Neural progenitor cell (in vitro differentiated cells): ENCODE measurements at regions not wholly inside any gene's neighbourhood (a gene's known extent, or its start where the extent isn't known, plus 50 kb on each side); places are given as distances from the start of the nearest gene placed in this dataset.

Source experiments
- DNase-seq: peaks from one replicate; pipeline ENCODE4 v3.0.0-alpha.2; 2016; ENCODE audit warnings: low spot score
- H2AFZ ChIP-seq: fragments of 200-600 bp; sonication (generic); replicated peaks from 2 replicates; pipeline ENCODE4 v1.6.1; 2016; ENCODE audit warnings: antibody characterized with exemption
- H3F3A ChIP-seq: fragments of 200-600 bp; sonication (generic); 2 replicates; pipeline ENCODE4 v1.6.1; 2016; ENCODE audit warnings: antibody characterized with exemption, low read depth
- H3K27ac ChIP-seq: fragments of 200-600 bp; sonication (generic); 2 replicates; pipeline ENCODE4 v1.5.1; 2016; ENCODE audit warnings: mild to moderate bottlenecking
- H3K27me3 ChIP-seq: fragments of 200-600 bp; sonication (generic); 2 replicates; pipeline ENCODE4 v1.6.1; 2016; ENCODE audit warnings: mild to moderate bottlenecking, moderate library complexity
- H3K36me3 ChIP-seq: fragments of 200-600 bp; sonication (generic); 2 replicates; pipeline ENCODE4 v1.5.1; 2016
- H3K4me1 ChIP-seq: fragments of 200-600 bp; sonication (generic); 2 replicates; pipeline ENCODE4 v1.6.1; 2016; ENCODE audit warnings: mixed run types
- H3K4me2 ChIP-seq: fragments of 200-600 bp; sonication (generic); 2 replicates; pipeline ENCODE4 v1.6.1; 2016
- H3K4me3 ChIP-seq: fragments of 200-600 bp; sonication (generic); 2 replicates; pipeline ENCODE4 v1.5.1; 2016
- H3K79me2 ChIP-seq: fragments of 200-600 bp; sonication (generic); 2 replicates; pipeline ENCODE4 v1.6.1; 2016; ENCODE audit warnings: low read depth
- H3K9ac ChIP-seq: fragments of 200-600 bp; sonication (generic); 2 replicates; pipeline ENCODE4 v1.6.1; 2016
- H3K9me3 ChIP-seq: fragments of 200-600 bp; sonication (generic); 2 replicates; pipeline ENCODE4 v1.5.1; 2016; ENCODE audit warnings: low read depth
- H4K20me1 ChIP-seq: fragments of 200-600 bp; sonication (generic); 2 replicates; pipeline ENCODE4 v1.6.1; 2016; ENCODE audit warnings: low read depth
- H3K27ac Mint-ChIP-seq: 3 replicates; pipeline ENCODE4 v1.8.0; 2021; ENCODE audit warnings: mixed read lengths
- H3K27me3 Mint-ChIP-seq: 2 replicates; pipeline ENCODE4 v1.8.0; 2022; ENCODE audit warnings: low read depth, mild to moderate bottlenecking, inconsistent platforms, moderate library complexity, mixed read lengths; ENCODE audit not compliant: insufficient read depth
- H3K36me3 Mint-ChIP-seq: 3 replicates; pipeline ENCODE4 v1.8.0; 2021; ENCODE audit warnings: mixed read lengths
- H3K4me1 Mint-ChIP-seq: 3 replicates; pipeline ENCODE4 v1.8.0; 2021; ENCODE audit warnings: mixed read lengths
- H3K4me3 Mint-ChIP-seq: 3 replicates; pipeline ENCODE4 v1.8.0; 2021; ENCODE audit warnings: mild to moderate bottlenecking, moderate library complexity, mixed read lengths
- H3K9me3 Mint-ChIP-seq: 3 replicates; pipeline ENCODE4 v1.8.0; 2020; ENCODE audit warnings: mixed read lengths
- CTCF ChIP-seq: fragments of 200-600 bp; sonication (generic); IDR thresholded peaks from 2 replicates; pipeline ENCODE4 v1.5.1; 2017; ENCODE audit warnings: antibody characterized with exemption, mild to moderate bottlenecking
- EZH2 ChIP-seq: fragments of 200-600 bp; sonication (generic); IDR thresholded peaks from 2 replicates; pipeline ENCODE4 v1.6.1; 2017; ENCODE audit warnings: antibody characterized with exemption, mild to moderate bottlenecking, moderate library complexity
- EZH2phosphoT487 ChIP-seq: fragments of 200-600 bp; sonication (generic); IDR thresholded peaks from 2 replicates; pipeline ENCODE4 v1.6.1; 2017; ENCODE audit warnings: antibody characterized with exemption

GRCh38 chr13:47556703-47557102, 444.4 kb downstream of the SUCLA2 start:
- H3K9me3 Mint-ChIP-seq = no peaks in the 10 kb centered on the region

GRCh38 chr13:47555235-47555634, 445.8 kb downstream of the SUCLA2 start:
- no peak overlapping the region for H3K27ac ChIP-seq
- no peak for DNase-seq
- H3K9me3 ChIP-seq = no peaks in the 10 kb centered on the region
- H3K4me2 ChIP-seq = no peak overlapping the region
- H3K79me2 ChIP-seq = no peaks in the 10 kb centered on the region
- Mint-ChIP-seq H3K36me3 (no peaks in the 10 kb centered on the region), H3K9me3 (no peaks in the 10 kb centered on the region), H3K27ac (no peak overlapping the region), H3K27me3 (no peaks in the 10 kb centered on the region), H3K4me3 (no peak overlapping the region), H3K4me1 (no peaks in the 10 kb centered on the region)
- no peaks in the 10 kb centered on the region for H3K36me3 ChIP-seq
- no peaks in the 10 kb centered on the region for H3F3A ChIP-seq
- peaks cover 12% of the 10 kb centered on the region for H3K4me1 ChIP-seq
- no peak overlapping the region for H3K4me3 ChIP-seq
- H3K9ac ChIP-seq = no peak overlapping the region
- H2AFZ ChIP-seq = no peak overlapping the region
- H4K20me1 ChIP-seq = no peaks in the 10 kb centered on the region
- no peak for TF ChIP-seq EZH2phosphoT487
- no peak for TF ChIP-seq EZH2
- no peaks in the 10 kb centered on the region for H3K27me3 ChIP-seq

More at GRCh38 chr13:47556703-47557102, 444.4 kb downstream of the SUCLA2 start:
- TF ChIP-seq EZH2 (no peak), EZH2phosphoT487 (no peak)
- H3K4me3 ChIP-seq = no peak overlapping the region
- H4K20me1 ChIP-seq = no peaks in the 10 kb centered on the region
- Mint-ChIP-seq H3K4me3 (no peak overlapping the region), H3K36me3 (no peaks in the 10 kb centered on the region), H3K4me1 (no peaks in the 10 kb centered on the region), H3K27ac (no peak overlapping the region), H3K27me3 (no peaks in the 10 kb centered on the region)
- no peak overlapping the region for H2AFZ ChIP-seq
- H3K9me3 ChIP-seq = no peaks in the 10 kb centered on the region
- H3K4me1 ChIP-seq = peaks cover 12% of the 10 kb centered on the region
- H3F3A ChIP-seq = no peaks in the 10 kb centered on the region
- no peak overlapping the region for H3K4me2 ChIP-seq
- no peaks in the 10 kb centered on the region for H3K27me3 ChIP-seq
- no peaks in the 10 kb centered on the region for H3K36me3 ChIP-seq
- no peak overlapping the region for H3K27ac ChIP-seq
- H3K79me2 ChIP-seq = no peaks in the 10 kb centered on the region
- H3K9ac ChIP-seq = no peak overlapping the region
- DNase-seq = no peak

DNA sequence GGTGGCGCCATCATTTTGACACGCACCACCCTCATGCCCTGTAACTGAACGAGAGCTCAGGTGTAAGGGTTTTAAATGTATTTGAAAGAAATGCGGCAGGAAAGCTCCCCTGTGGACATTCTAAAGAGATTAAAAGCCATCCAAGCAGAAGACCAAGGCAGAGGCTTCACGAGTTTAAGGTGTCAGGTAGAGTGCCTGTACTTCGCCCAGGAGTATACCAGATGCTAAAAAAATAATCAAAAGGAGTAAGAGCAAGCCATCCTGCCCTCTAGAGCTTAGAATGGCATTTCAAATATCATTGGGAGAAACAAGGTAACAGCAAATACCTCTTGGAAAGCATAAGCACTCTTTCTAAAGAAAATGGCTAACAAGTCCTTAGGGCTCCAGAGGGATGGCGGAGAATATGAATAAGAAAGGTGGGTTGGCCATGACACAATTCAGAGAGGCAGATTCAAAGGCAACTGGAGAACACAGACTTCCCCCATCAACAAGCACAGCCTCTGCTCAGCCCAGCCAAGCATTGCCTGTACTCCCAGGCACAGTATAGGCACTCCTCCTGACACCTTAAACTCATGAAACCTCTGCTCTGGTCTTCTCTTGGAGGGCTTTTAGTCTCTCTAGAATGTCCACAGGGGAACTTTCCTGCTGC, 447.6 kb downstream of the SUCLA2 start:
- Mint-ChIP-seq H3K9me3 (no peaks in the 10 kb centered on the region), H3K4me1 (no peaks in the 10 kb centered on the region), H3K27me3 (no peaks in the 10 kb centered on the region), H3K27ac (no peak overlapping the region), H3K36me3 (no peaks in the 10 kb centered on the region), H3K4me3 (no peak overlapping the region)
- TF ChIP-seq CTCF (no peak), EZH2phosphoT487 (no peak), EZH2 (no peak)
- no peak for DNase-seq
- no peaks in the 10 kb centered on the region for H4K20me1 ChIP-seq
- no peaks in the 10 kb centered on the region for H3F3A ChIP-seq
- peaks cover 12% of the 10 kb centered on the region for H3K4me1 ChIP-seq
- H3K4me2 ChIP-seq = peak overlapping the region; percentile 36
- H3K36me3 ChIP-seq = no peaks in the 10 kb centered on the region
- no peak overlapping the region for H3K9ac ChIP-seq
- no peaks in the 10 kb centered on the region for H3K9me3 ChIP-seq
- H2AFZ ChIP-seq = no peak overlapping the region
- no peaks in the 10 kb centered on the region for H3K27me3 ChIP-seq
- no peaks in the 10 kb centered on the region for H3K79me2 ChIP-seq
- no peak overlapping the region for H3K27ac ChIP-seq
- H3K4me3 ChIP-seq = no peak overlapping the region

DNA sequence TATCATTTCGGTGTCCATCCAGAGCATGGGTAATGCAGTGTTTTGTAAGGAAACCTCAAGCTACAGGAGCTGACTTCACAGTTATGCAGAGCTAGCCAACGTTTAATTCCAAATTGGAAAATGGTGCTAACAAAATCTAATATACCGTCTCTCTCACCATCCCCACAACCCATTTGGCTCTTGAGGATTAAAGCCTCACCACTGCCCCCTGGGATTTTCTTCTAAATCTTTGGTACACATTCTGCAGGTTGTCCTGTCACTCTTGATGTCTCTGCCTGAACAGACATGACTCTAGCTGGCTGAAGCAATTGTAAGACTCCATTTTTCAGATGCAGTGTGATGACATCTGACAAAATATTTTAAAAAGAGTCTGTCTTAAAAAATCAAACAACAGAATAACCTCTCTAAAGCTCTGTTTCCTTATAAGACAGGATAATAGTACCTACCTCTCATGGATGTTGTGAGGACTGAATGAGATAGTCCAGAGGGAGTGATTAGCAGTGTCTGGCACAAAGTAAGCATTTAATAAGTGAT, 451.8 kb downstream of the SUCLA2 start:
- H4K20me1 ChIP-seq = no peaks in the 10 kb centered on the region
- peaks cover 12% of the 10 kb centered on the region for H3K4me1 ChIP-seq
- Mint-ChIP-seq H3K27me3 (no peaks in the 10 kb centered on the region), H3K4me1 (no peaks in the 10 kb centered on the region), H3K27ac (no peak overlapping the region), H3K4me3 (no peak overlapping the region), H3K9me3 (no peaks in the 10 kb centered on the region), H3K36me3 (no peaks in the 10 kb centered on the region)
- H3K9ac ChIP-seq = no peak overlapping the region
- DNase-seq = peak; percentile 13
- no peak overlapping the region for H2AFZ ChIP-seq
- H3F3A ChIP-seq = no peaks in the 10 kb centered on the region
- H3K79me2 ChIP-seq = no peaks in the 10 kb centered on the region
- no peak overlapping the region for H3K4me3 ChIP-seq
- no peak overlapping the region for H3K27ac ChIP-seq
- H3K36me3 ChIP-seq = no peaks in the 10 kb centered on the region
- H3K4me2 ChIP-seq = no peak overlapping the region
- TF ChIP-seq EZH2 (no peak), CTCF (peak; percentile 10)
- no peaks in the 10 kb centered on the region for H3K27me3 ChIP-seq
- no peaks in the 10 kb centered on the region for H3K9me3 ChIP-seq
